ENCODE measurements at regions not wholly inside any gene's neighbourhood (a gene's known extent, or its start where the extent isn't known, plus 50 kb on each side); places are given as distances from the start of the nearest gene placed in this dataset.

- intact Hi-C loops (cut with micrococcal nuclease; ENCODE audit: unreplicated experiment) = no loop called here
- no peaks in the 10 kb centered on the region for H3K9me2 ChIP-seq (ENCODE audit: insufficient read depth)
- peaks cover 3% of the 10 kb centered on the region; the same call in 1 of the 2 replicates for H3K9me3 ChIP-seq (ENCODE audit: insufficient read depth, low read depth)
- H3K4me2 ChIP-seq = no peak overlapping the region
- TF ChIP-seq, protein P1, sequence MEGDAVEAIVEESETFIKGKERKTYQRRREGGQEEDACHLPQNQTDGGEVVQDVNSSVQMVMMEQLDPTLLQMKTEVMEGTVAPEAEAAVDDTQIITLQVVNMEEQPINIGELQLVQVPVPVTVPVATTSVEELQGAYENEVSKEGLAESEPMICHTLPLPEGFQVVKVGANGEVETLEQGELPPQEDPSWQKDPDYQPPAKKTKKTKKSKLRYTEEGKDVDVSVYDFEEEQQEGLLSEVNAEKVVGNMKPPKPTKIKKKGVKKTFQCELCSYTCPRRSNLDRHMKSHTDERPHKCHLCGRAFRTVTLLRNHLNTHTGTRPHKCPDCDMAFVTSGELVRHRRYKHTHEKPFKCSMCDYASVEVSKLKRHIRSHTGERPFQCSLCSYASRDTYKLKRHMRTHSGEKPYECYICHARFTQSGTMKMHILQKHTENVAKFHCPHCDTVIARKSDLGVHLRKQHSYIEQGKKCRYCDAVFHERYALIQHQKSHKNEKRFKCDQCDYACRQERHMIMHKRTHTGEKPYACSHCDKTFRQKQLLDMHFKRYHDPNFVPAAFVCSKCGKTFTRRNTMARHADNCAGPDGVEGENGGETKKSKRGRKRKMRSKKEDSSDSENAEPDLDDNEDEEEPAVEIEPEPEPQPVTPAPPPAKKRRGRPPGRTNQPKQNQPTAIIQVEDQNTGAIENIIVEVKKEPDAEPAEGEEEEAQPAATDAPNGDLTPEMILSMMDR (conservative IDR thresholded peaks at IDR 0.05) = no peak
- TF ChIP-seq EZH2 (IDR thresholded peaks at IDR 0.05; ENCODE audit: low read depth) = no peak
- no peaks in the 10 kb centered on the region for H3K36me3 ChIP-seq (ENCODE audit: low read depth)
- no peaks in the 10 kb centered on the region for H3K4me1 ChIP-seq (replicated peaks; ENCODE audit: insufficient read depth)
- H4K20me1 ChIP-seq (ENCODE audit: insufficient read depth) = no peaks in the 10 kb centered on the region
- no peaks in the 10 kb centered on the region for H3K79me2 ChIP-seq (ENCODE audit: low read depth)
- H3F3A ChIP-seq (ENCODE audit: insufficient read depth, low read depth) = no peaks in the 10 kb centered on the region
- no peak overlapping the region for H3K27ac ChIP-seq
- no peak for DNase-seq
- CTCF ChIA-PET = no interaction called here
- H3K4me3 ChIP-seq = no peak overlapping the region
- no peaks in the 10 kb centered on the region for H3K27me3 ChIP-seq (ENCODE audit: insufficient read depth, low read depth)
- BruUV-seq (replicated peaks) = no TSS peak
- H2AFZ ChIP-seq = no peak overlapping the region
- POLR2A ChIA-PET (ENCODE audit: unreplicated experiment) = no interaction called here
Observed at GRCh38 chr10:83580373-83581012, 558.8 kb upstream of the GHITM start.

DNA sequence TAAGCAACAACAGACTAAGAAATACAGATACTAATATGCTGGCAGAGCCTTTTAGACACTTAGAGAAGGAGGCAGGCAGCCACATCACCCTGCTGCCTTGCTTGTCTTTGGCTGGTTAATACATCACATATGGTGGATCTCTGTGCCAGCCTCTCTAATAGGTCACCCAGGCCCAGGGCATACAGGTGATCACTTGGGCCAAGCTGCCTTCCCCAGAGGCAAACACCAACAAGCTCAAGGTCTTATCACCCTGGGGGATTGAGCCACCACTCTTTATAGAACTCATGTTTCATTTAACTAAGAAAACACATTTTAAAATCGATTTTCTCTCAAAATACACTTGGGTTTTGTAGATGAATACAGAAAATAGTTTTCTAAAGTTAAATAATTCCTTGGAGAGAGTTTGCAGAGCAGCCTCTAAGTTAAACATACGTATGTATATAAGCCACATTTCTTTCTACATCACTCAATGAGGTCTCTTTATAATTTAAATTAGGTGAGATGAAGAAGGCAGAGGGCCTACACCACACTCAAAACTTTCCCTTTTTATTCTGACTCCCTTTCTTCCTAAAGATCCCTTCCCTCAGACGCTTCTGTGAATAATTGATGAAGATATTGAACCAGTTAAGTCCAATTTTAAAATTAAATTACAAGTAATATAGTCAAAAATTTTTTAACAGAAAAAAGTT, 556.8 kb upstream of the GHITM start:
- Histone ChIP-seq H2AFZ (no peak overlapping the region), H3K4me2 (no peak overlapping the region), H3K27me3 (ENCODE audit: insufficient read depth, low read depth) (no peaks in the 10 kb centered on the region), H3K27ac (no peak overlapping the region), H3K9me3 (ENCODE audit: insufficient read depth, low read depth) (no peaks in the 10 kb centered on the region), H3K4me3 (no peak overlapping the region), H3F3A (ENCODE audit: insufficient read depth, low read depth) (no peaks in the 10 kb centered on the region), H3K79me2 (ENCODE audit: low read depth) (no peaks in the 10 kb centered on the region), H4K20me1 (ENCODE audit: insufficient read depth) (no peaks in the 10 kb centered on the region), H3K4me1 (replicated peaks; ENCODE audit: insufficient read depth) (no peaks in the 10 kb centered on the region), H3K9me2 (ENCODE audit: insufficient read depth) (no peaks in the 10 kb centered on the region), H3K36me3 (ENCODE audit: low read depth) (no peaks in the 10 kb centered on the region)
- POLR2A ChIA-PET (ENCODE audit: unreplicated experiment) = no interaction called here
- TF ChIP-seq EZH2 (IDR thresholded peaks at IDR 0.05; ENCODE audit: low read depth) = no peak
- TF ChIP-seq, protein P1 (conservative IDR thresholded peaks at IDR 0.05) = no peak
- CTCF ChIA-PET = no interaction called here
- no TSS peak for BruUV-seq (replicated peaks)
- DNase-seq = no peak
- intact Hi-C loops (cut with micrococcal nuclease; ENCODE audit: unreplicated experiment) = no loop called here

DNA sequence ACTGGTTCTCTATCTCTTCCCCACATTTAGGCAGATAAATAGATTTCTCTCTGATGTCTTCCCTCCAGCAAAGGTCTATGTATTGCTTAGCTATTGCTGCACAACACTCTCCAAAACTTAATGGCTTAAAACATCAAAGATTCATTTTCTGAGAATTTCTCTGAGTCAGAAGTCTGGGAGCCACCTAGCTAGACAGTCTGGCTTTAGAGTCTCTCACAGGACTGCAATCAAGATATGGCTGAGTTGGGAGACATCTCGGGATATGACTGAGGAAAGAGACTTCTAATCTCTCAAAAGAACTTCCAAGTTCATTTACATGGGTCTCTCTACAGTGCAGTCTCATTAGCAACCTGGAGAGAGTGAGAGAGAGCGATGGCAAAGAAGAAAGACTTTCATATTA, 553.6 kb upstream of the GHITM start:
- no peak overlapping the region for H2AFZ ChIP-seq
- H3K4me2 ChIP-seq = no peak overlapping the region
- H3K4me3 ChIP-seq = no peak overlapping the region
- no peak for DNase-seq
- no peaks in the 10 kb centered on the region for H3K36me3 ChIP-seq (ENCODE audit: low read depth)
- BruUV-seq (replicated peaks) = no TSS peak
- no peak for TF ChIP-seq EZH2 (IDR thresholded peaks at IDR 0.05; ENCODE audit: low read depth)
- TF ChIP-seq, protein P1 (conservative IDR thresholded peaks at IDR 0.05) = no peak
- no peaks in the 10 kb centered on the region for H3K9me2 ChIP-seq (ENCODE audit: insufficient read depth)
- no peak overlapping the region for H3K27ac ChIP-seq
- intact Hi-C loops (cut with micrococcal nuclease; ENCODE audit: unreplicated experiment) = no loop called here
- H3K4me1 ChIP-seq (replicated peaks; ENCODE audit: insufficient read depth) = no peaks in the 10 kb centered on the region
- no peaks in the 10 kb centered on the region for H3K9me3 ChIP-seq (ENCODE audit: insufficient read depth, low read depth)
- H4K20me1 ChIP-seq (ENCODE audit: insufficient read depth) = no peaks in the 10 kb centered on the region
- POLR2A ChIA-PET (ENCODE audit: unreplicated experiment) = no interaction called here
- H3K79me2 ChIP-seq (ENCODE audit: low read depth) = no peaks in the 10 kb centered on the region
- H3K27me3 ChIP-seq (ENCODE audit: insufficient read depth, low read depth) = no peaks in the 10 kb centered on the region
- CTCF ChIA-PET = no interaction called here
- no peaks in the 10 kb centered on the region for H3F3A ChIP-seq (ENCODE audit: insufficient read depth, low read depth)
